ENCODE measurements at regions not wholly inside any gene's neighbourhood (a gene's known extent, or its start where the extent isn't known, plus 50 kb on each side); places are given as distances from the start of the nearest gene placed in this dataset.
"Not testable (repeated sequence)": the region's sequence is repeated elsewhere in the genome, so short reads cannot be mapped to it uniquely, and the experiment has no call there.

DNA sequence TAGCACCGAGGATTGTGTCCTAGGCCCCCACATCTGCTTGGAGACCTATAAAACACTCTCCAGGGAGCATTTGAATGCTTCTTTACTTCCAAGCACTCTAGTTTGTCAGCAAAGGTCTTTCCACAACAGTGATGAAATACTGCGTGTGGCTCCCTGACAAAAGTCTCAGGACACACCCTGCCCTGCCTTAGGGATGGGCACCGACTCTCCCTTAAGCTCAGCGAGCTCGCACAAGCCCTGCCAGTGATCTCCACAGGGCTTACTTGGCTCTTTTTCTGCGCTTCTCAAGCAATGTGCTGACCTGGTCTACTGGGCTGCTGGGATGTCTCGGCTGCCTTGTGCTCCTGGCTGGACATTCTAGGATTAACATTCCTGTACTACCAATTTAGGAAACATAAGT is 84.3 kb upstream of the MPP7 start:
- H3K9ac ChIP-seq = no peak overlapping the region
- peaks cover 10% of the 10 kb centered on the region; the same call in 1 of the 2 replicates for H3K9me3 ChIP-seq
- no peaks in the 10 kb centered on the region for H4K20me1 ChIP-seq
- H3K4me2 ChIP-seq = no peak overlapping the region
- no peaks in the 10 kb centered on the region for H3K4me1 ChIP-seq
- no peaks in the 10 kb centered on the region for H3K36me3 ChIP-seq
- no peak overlapping the region for H3K4me3 ChIP-seq
- TF ChIP-seq Cebpa-rat (IDR thresholded peaks at IDR 0.05) = no peak
- H3K27ac ChIP-seq = no peak overlapping the region
- H3K27me3 ChIP-seq = no peaks in the 10 kb centered on the region

DNA sequence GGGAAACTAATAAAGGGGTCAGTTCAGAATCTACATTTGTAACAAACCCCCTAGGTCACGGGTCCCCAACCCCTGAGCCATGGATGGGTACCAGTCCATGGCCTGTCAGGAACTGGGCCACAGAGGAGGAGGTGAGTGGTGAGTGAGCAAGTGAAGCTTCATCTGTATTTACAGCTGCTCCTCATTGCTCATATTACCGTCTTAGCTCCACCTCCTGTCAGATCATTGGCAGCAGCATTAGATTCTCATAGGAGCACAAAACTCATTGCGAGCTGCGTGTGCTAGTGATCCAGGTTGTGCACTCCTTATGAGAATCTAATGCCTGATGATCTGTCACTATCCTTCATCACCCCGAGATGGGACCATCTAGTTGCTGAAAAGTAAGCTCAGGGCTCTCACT is 88.4 kb upstream of the MPP7 start:
- no peak for TF ChIP-seq Cebpa-rat (IDR thresholded peaks at IDR 0.05)
- Histone ChIP-seq H3K4me2 (no peak overlapping the region), H4K20me1 (no peaks in the 10 kb centered on the region), H3K9ac (no peak overlapping the region), H3K9me3 (peaks cover 10% of the 10 kb centered on the region; the same call in 1 of the 2 replicates), H3K27me3 (no peaks in the 10 kb centered on the region), H3K4me3 (no peak overlapping the region), H3K27ac (no peak overlapping the region), H3K4me1 (peaks cover 7% of the 10 kb centered on the region), H3K36me3 (no peaks in the 10 kb centered on the region)

DNA sequence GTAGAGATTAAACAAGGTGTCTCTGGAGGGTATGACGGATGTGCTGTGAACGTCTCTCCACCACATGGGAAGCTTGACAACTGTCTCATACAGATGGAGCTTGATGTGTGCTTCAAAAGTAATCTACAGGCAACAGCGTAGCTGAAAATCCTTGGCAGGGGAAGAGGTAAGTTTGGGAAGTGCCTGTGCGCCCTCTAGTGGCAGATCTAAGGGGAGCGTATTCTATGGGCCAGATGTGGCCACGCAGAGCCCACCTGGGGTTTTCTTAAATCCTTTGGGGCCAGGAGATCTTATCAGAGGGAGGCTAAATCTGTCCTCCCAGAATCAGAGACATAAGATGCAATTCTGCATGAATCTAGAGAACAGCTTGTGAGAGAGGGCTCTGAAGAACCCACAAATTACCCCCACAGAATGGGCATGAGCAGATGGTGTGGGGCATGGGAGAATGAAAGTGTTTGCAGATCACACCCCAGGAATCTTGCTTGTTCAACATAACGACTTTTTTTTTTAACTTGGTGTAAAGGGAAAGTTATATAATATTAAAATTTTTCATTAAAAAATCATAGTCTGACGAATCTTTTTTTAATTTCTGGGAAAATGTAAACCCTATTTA is 91.2 kb upstream of the MPP7 start:
- Histone ChIP-seq H3K27me3 (no peaks in the 10 kb centered on the region), H3K27ac (no peak overlapping the region), H4K20me1 (no peaks in the 10 kb centered on the region), H3K9ac (no peak overlapping the region), H3K4me2 (0 out of 2 replicates have a peak overlapping the region, but pooled peaks have one; percentile 20), H3K36me3 (no peaks in the 10 kb centered on the region), H3K9me3 (peaks cover 10% of the 10 kb centered on the region; the same call in 1 of the 2 replicates), H3K4me3 (no peak overlapping the region), H3K4me1 (peaks cover 7% of the 10 kb centered on the region)
- TF ChIP-seq Cebpa-rat (IDR thresholded peaks at IDR 0.05) = no peak

DNA sequence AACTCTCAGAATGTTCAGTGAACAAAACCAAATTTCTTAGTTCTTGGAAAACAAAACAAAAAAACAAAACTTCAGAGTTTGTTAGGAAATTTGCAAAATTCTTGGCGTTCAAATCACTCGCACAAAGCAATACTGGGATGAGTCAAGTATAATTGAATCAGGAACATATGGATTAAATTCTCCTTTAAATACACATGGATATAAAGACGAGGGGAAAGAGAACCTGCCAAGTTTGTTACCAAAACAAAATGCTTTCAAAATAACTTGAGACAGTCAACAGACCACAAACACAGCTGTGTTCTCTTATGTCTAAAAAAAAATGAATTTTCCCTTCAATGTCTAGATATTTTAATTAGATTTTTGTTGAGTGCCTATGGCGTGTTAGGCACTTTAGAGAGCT is 93.5 kb upstream of the MPP7 start:
- TF ChIP-seq Cebpa-rat (IDR thresholded peaks at IDR 0.05) = no peak
- Histone ChIP-seq H3K4me2 (no peak overlapping the region), H3K9me3 (peaks cover 2% of the 10 kb centered on the region; the same call in 1 of the 2 replicates), H3K36me3 (no peaks in the 10 kb centered on the region), H4K20me1 (no peaks in the 10 kb centered on the region), H3K4me1 (peaks cover 7% of the 10 kb centered on the region), H3K27ac (no peak overlapping the region), H3K27me3 (no peaks in the 10 kb centered on the region), H3K9ac (no peak overlapping the region), H3K4me3 (no peak overlapping the region)

DNA sequence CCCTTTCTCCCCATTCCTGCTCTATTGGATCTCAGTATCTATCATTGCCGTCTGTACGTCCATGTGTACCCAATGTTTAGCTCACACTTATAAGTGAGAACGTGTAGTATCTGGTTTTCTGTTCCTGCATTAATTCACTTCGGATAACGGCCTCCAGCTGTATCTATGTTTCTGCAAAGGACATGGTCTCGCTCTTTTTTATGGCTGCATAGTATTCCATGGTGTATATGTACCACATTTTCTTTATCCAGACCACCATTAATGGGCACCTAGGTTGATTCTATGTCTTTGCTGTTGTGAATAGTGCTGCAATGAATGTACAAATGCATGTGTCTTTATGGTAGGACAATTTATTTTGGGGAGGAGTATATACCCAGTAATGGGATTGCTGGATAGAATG is 94.4 kb upstream of the MPP7 start:
- Histone ChIP-seq H3K36me3 (no peaks in the 10 kb centered on the region), H3K27ac (no peak overlapping the region), H3K4me3 (no peak overlapping the region), H4K20me1 (no peaks in the 10 kb centered on the region), H3K9ac (no peak overlapping the region), H3K4me2 (no peak overlapping the region), H3K4me1 (peaks cover 7% of the 10 kb centered on the region), H3K9me3 (no peaks in the 10 kb centered on the region), H3K27me3 (no peaks in the 10 kb centered on the region)
- no peak for TF ChIP-seq Cebpa-rat (IDR thresholded peaks at IDR 0.05)

DNA sequence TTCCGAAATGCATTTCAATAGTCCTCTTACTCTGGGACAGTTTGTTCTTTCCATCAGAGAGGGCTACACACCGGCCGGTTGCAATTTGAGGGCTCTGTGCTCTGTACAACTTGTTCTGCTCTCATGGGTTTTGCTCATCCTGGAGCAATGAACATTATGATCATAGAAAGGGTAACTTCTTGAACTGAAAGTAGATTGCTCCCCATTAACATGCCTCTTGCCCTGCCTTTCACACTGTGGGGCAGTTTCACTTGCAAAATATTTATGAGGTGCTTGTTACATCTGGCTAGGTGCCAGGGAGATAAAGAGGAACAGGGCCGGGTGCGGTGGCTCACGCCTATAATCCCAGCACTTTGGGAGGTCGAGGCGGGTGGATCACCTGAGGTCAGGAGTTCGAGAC is 97.3 kb upstream of the MPP7 start:
- Histone ChIP-seq H3K27me3 (no peaks in the 10 kb centered on the region), H3K4me2 (no peak overlapping the region), H3K4me3 (no peak overlapping the region), H3K9me3 (no peaks in the 10 kb centered on the region), H3K36me3 (no peaks in the 10 kb centered on the region), H3K9ac (no peak overlapping the region), H3K27ac (no peak overlapping the region), H3K4me1 (no peaks in the 10 kb centered on the region), H4K20me1 (no peaks in the 10 kb centered on the region)
- no peak for TF ChIP-seq Cebpa-rat (IDR thresholded peaks at IDR 0.05)

DNA sequence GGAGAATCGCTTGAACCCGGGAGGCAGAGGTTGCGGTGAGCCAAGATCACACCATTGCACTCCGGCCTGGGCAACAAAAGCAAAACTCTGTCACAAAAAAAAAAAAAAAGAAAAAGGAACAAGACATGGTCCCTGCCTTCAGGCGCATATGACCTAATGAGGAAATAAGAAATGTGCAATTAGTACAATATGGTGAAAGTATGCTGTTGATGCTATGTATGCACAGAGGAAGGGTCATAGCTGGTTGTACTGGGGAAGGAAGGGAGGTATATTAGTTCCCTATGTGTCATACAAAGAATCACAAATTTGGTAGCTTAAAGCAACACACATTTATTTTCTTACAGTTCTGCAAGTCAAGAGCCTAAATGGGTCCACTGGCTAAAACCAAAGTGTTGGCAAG is 97.8 kb upstream of the MPP7 start:
- Histone ChIP-seq H4K20me1 (no peaks in the 10 kb centered on the region), H3K9me3 (no peaks in the 10 kb centered on the region), H3K27me3 (no peaks in the 10 kb centered on the region), H3K4me1 (no peaks in the 10 kb centered on the region), H3K36me3 (no peaks in the 10 kb centered on the region), H3K4me3 (no peak overlapping the region), H3K27ac (no peak overlapping the region), H3K9ac (no peak overlapping the region), H3K4me2 (no peak overlapping the region)
- TF ChIP-seq Cebpa-rat (IDR thresholded peaks at IDR 0.05) = no peak

DNA sequence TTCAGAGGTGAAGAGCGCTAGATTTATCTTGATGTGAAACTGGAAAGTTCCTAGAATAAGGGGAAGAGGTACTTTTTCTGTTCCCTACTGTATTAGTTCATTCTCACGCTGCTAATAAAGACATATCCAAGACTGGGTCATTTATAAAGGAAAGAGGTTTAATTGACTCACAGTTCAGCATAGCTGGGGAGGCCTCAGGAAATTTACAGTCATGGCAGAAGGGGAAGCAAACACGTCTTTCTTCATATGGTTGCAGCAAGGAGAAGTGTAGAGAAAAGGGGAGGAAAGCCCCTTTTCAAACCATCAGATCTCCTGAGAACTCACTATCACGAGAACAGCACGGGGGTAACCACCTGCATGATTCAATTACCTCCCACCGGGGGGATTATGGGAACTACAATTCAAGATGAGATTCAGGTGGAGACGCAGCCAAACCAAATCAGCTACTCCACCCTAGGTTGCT is 99.8 kb upstream of the MPP7 start:
- H3K4me3 ChIP-seq, H4K20me1 ChIP-seq, H3K4me2 ChIP-seq, H3K9me3 ChIP-seq, H3K36me3 ChIP-seq, H3K27ac ChIP-seq, H3K4me1 ChIP-seq, H3K27me3 ChIP-seq, H3K9ac ChIP-seq: not testable (repeated sequence)

DNA sequence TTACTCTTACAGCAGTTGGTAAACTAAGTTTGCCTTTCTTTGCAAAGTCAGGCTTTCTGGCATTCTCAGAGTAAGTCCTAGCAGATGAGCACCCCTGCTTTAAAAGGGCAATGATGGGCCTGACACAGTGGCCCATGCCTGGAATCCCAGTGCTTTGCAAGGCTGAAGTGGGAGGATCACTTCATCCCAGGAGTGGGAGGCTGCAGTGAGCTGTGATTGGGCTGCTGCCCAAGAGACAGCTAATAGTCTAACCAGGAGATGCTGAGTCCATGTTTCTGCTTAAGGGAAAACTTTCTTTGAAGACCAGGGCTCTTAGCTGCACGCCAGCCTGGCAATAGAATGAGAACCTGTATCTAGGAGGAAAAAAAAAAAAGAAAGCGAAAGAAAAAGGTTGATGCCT is 100.2 kb upstream of the MPP7 start:
- no peak overlapping the region for H3K27ac ChIP-seq
- H4K20me1 ChIP-seq = no peaks in the 10 kb centered on the region
- H3K9ac ChIP-seq = no peak overlapping the region
- H3K4me3 ChIP-seq = no peak overlapping the region
- no peaks in the 10 kb centered on the region for H3K36me3 ChIP-seq
- no peaks in the 10 kb centered on the region for H3K27me3 ChIP-seq
- no peak overlapping the region for H3K4me2 ChIP-seq
- H3K9me3 ChIP-seq = no peaks in the 10 kb centered on the region
- H3K4me1 ChIP-seq = no peaks in the 10 kb centered on the region
- TF ChIP-seq Cebpa-rat (IDR thresholded peaks at IDR 0.05) = no peak

DNA sequence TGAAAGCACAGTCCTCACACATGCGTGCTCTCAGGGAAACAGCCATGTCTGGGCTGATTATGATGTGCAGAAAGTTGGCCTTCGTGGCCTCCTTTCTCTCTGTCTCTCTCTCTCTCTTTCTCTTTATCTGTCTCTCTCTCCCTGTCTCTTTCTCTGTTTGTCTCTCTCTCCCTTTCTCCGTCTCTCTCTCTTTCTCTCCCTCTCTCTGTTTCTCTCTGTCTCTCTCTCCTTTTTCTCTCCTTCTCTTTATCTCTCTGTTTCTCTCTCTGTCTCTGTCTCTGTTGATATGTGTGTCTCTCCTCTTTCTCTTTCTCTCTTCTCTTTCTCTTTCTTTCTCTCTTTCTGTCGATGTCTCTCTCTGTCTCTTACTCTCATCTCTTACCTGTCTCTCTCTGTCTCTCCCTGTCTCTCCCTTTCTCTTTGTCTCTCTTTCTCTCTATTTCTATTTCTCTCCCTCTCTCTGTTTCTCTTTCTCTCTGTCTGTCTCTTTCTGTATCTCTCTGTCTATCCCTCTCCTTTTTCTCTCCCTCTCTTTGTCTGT is 105.4 kb upstream of the MPP7 start:
- Histone ChIP-seq H3K36me3 (no peaks in the 10 kb centered on the region), H3K27ac (no peak overlapping the region)

More for the DNA sequence above, 105.4 kb upstream of the MPP7 start:
- no peak overlapping the region for H3K4me2 ChIP-seq
- no peaks in the 10 kb centered on the region for H3K9me3 ChIP-seq
- no peaks in the 10 kb centered on the region for H3K4me1 ChIP-seq
- H4K20me1 ChIP-seq = no peaks in the 10 kb centered on the region
- no peak overlapping the region for H3K4me3 ChIP-seq
- TF ChIP-seq Cebpa-rat (IDR thresholded peaks at IDR 0.05) = no peak
- no peaks in the 10 kb centered on the region for H3K27me3 ChIP-seq
- H3K9ac ChIP-seq = no peak overlapping the region
